HG03095 (cell line): ENCODE measurements at regions not wholly inside any gene's neighbourhood (a gene's known extent, or its start where the extent isn't known, plus 50 kb on each side); places are given as distances from the start of the nearest gene placed in this dataset.

ENCODE experiments used
- ATAC-seq: cut with Tn5 transposase; IDR thresholded peaks from one replicate; pipeline ENCODE4 v1.9.1; 2021; ENCODE audit warnings: moderate library complexity; ENCODE audit not compliant: unreplicated experiment

DNA sequence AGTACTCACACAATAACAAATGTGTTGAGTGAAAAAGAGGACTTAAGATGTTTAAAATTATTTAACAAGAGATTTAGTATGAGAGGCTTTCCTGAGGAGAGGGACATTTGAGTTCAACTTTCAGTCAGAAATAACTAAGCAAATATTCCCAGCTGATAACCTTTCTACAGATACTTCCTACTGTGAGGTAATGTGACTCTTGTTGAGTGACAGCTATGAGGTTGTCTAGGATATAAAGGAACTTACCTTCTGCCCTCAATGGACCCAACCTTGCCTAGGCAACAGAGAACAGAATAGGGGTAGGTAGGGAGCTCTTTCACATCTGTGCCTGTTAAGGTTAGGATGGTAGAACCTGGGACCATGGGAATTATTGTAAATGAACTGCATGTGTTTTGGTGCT, 54.7 kb downstream of the GLUD2 start:
- ATAC-seq = no peak

DNA sequence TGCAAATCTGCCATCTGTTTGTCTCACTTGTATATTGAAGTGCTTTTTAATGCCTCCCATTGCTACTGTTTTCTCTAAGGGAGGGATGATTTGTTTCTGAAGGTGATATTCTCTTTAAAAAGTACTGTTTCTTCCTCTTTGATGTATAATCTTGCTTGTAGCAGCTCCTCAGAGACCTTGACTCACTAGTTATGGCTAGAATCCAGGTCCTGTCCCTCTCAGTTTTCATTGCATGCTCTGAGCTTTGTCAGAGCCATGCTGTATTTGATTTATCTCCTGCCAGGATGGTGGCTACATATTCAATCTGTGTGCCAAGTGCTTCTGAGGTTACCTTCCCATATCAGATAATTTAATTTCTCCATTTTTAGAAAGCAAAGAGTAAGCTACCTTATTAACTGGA, 56.0 kb downstream of the GLUD2 start:
- no peak for ATAC-seq

DNA sequence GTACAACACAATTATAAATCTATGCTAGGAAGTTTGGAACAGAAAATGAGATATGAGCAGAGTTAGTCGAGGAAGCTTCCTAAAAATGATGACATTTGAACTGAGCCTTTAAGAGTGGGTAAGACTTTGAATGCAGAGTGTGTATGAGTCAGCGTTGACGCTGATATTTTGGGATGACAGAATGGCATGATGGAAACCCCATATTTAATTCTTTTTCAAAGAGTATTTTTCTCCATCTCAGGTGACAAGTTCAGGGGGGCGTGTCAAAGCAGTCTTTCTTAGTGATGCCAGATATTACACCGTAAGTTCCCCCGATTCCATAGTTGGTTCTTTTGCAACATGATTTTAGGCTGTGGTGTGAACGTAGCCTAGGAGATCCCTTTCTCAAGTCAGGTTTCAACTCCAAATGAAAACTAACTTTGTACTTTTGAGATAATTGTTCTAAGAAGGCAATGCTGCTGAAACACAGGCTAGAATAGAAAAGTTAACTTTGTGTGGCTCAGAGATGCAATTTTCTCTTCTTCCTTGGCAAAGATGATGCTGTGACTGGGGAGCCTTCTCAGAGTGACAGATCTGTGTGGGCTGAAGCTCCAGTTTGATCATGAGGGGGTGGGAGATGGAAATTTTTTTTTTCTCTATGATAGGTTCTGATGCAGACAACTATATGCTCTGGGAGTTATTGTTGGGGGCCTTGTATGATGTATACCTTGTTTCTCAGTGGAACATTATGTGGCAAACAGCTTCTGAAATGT, 59.2 kb downstream of the GLUD2 start:
- no peak for ATAC-seq

DNA sequence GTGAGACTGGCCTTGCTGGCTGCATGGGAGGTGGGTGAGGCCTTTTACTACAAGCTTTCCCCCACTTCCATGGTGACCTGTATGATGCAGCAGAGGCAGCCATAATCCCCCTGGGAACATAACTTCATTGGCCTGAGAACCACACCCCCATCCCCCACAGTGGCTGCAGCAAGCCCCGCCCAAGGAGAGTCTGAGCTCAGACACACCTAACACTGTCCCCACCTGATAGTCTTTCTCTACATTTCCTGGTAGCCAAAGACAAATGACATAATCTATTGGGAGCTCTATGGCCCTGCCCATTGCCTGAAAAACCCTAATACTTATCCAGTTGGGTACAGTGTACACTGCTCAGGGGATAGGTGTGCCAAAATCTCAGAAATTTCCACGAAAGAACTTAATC, 62.6 kb downstream of the GLUD2 start:
- no peak for ATAC-seq

DNA sequence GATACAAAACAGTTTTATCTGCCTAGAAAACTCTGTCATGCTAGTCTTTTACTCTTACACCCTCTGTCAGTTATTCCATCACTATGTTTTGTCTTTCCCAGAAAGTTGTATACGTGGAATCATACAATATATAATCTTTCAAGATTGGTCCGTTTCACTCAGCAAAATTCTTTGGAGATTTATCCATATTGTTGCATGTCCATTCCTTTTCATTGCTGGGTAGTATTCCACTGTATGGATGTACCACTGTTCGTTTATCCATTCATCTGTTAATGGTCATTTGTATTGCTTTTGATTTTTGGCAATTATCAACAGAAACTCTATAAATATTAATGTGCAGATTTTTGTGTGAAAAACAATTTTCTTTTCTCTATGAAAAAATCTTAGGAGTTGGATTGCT, 63.1 kb downstream of the GLUD2 start:
- no peak for ATAC-seq

DNA sequence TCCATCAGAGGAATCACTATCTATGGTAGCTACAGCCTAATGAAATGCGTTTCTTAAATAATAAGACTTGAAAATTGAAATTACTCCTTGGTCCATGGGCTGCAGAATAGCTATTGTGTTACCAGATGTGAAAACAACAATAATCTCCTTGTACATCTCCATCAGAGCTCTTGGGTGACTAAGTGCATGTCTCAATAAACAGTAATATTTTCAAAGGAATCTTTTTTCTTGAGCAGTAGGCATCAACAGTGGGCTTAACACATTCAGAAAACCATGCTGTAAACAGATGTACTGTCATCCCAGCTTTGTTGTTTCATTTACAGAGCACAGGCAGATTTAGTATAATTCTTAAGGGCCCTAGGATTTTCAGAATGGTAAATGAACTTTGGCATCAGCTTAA, 67.3 kb downstream of the GLUD2 start:
- ATAC-seq = no peak

DNA sequence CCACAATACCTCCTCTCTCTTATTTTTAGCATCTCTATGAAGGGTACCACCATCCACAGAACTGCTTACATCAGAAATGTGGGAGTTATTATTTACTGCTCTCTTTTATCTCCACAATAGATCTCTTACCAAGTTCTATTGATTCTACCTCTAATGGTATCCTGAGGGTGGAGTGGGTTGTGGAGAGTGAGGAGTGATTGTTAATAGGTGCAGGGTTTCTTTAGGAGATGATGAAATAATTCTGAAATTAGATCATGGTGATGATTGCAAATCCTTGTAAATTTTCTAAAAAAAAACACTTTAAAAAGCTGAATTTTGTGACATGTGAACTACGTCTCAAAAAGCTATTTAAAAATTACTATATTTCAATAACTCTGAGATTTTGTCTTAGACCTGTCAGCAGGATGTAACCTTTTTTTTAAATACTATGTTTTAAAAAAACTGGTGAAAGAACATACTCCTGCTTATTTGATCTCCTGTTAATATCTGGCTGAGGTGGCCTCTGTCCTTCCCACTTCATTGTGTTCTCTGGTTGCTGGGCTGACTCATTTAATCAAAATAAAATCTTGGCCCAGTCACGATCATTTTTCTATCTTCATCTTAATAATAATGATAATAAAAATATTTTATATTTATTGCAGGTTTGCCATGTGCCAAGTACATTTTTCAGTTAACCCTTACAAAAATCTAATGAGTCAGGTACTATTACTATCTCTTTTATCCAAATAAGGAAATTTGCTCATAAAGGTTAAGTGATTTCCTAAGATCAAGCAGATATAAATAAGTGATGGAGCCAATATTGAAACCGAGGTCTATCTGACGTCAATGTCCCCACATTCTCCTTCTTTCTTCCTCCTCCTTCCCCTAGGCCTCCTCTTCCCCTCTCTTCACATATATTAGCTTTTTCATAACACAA, 73.5 kb downstream of the GLUD2 start:
- no peak for ATAC-seq

DNA sequence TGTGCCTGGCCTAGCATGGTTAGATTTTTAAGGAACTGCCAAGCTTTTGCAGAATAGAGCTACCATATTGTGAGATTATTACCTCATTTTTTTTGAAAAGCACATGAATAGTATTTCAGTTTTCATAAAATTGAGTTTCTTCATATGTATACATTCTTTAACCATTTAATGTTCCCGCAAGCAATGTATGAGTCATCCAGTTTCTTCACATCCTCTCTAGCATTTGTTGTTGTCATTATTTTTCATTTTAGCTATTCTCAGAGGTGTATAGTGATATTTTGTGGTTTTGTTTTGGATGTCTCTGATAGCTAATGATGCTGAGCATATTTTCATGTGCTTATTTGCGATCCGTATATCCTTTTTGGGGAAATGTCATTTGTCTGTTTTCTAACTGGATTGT, 74.9 kb downstream of the GLUD2 start:
- no peak for ATAC-seq

DNA sequence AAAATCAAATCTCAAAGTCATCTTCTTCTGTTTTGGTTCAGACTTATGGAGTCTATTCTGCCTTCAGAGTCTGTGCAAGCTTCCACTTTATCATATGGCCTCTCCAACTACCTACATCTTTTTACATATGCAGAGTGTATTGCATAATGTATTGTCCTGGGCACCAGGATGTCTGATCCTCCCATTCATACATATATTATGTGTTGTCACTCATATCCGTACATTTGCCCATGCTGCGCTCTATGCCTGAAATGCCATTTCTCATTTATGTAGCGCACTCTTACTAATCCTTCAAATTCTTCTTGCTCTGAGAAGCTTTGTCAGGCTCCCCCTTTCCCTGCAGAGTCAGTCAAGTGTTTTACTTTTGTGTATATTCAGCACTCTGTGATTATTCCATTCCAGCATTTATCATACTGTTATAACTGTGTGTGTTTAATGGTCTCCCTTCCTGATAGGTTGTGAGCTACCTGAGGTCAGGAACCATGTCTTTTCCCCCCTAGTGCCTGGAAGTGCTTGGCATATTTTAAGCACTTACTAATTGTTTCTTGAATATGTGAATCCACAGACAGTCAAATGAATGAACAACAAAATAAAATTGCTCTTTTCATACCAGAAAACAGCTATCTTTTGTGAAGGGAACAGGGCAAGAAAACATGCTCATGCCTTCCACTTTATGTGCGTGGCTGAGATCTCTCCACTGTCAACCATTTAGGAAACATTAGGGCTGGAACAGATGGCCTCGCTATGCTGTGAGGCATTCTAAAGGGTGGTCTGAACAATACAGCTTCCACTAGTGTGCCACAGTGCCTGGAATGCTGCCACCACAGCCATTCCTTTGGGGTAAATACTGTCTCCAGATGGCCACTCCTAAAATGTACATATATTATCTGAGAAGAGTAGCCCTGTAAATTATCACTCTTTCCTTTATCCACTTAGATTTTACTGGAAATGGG, 81.8 kb downstream of the GLUD2 start:
- no peak for ATAC-seq

DNA sequence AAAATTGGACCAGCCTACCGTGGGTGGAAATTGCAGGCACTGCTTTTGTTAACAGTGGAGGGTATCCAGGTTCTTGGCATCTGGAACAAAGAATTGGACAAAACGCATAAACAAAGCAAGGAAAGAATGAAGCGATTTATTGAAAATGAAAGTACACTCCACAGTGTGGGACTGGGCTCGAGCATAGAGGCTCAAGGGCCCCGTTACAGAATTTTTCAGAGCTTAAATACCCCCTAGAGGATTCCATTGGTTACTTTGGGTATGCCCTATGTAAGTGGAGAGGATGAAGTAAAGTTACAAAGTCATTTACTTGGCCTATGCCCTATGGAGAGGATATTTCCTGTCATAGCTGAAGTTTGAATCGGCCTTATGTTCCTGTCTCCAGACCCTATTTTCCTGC, 85.3 kb downstream of the GLUD2 start:
- no peak for ATAC-seq

DNA sequence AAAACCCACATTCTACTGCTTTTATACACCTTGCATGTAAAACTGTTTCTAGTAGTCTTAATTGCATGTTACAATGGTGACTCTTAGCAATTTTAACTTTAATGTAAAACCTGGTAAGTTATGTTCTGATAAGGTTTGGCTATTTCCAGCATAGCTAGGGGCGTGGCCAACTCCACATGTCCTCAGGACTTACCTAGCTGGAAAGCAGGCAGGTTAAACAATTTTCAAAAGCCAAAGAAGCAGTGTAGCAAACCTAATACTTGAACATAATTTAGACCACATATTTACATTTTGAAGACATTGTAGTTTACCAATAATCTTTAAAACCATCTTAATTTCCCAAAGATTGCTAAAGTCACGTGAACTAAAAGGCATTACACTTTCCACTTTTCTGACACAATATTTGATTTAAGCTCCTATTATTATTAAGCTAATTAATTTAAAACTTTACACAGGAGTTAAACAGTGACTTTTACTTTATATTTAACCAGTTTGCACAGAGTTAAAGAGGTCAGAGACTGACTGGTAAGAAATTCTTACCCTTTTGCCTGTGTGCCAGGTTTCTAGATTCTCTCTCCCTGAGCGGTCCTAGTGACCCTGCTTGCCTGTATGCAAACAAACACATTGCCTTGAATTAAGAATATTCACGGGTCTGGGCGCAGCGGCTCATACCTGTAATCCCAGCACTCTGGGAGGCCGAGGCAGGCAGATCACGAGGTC, 88.2 kb downstream of the GLUD2 start:
- no peak for ATAC-seq

DNA sequence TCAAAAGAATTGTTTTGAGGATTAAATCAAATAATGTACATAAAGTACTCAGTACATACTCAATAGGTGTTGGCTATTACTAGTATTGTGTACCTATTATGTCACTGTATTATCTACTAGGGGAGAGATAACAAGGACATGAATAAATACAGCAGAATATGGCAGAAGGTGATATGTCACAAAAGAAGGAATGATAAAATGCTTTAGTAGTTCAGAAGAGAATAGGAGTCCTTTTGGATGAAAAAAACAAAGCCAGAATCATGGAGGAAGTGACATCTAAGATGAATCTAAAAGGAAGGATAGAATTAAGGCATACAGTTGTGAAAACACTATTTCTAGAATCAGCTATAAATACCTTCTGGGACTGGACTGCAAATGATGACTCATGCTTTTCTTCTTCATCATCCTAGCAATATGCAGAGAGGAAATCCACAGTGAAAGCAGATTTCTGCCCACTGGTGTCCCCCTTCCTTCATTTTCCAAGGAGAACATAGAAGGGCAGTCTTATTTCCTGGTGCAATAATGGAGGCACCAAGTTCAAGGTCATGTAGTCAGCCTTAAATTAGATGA, 98.7 kb downstream of the GLUD2 start:
- no peak for ATAC-seq

DNA sequence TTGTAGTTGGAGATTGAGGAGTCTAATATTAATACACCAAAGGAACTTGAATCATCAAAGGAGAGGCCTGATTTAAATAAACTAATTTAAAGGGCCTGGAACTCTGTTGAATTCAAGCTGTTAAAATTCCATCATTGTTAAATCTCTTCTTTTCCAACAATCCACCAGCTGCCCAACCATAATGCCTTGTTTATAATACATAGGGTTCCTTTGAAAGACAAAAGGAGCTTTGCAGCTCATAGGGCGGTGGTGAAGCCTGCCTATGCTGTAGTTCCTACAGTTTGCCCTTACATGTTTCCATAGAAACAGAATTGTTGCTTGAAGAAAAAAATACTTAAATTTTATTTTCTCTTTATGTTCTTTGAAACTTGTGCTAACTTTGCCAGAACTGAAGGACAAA, 102.8 kb downstream of the GLUD2 start:
- ATAC-seq = no peak

DNA sequence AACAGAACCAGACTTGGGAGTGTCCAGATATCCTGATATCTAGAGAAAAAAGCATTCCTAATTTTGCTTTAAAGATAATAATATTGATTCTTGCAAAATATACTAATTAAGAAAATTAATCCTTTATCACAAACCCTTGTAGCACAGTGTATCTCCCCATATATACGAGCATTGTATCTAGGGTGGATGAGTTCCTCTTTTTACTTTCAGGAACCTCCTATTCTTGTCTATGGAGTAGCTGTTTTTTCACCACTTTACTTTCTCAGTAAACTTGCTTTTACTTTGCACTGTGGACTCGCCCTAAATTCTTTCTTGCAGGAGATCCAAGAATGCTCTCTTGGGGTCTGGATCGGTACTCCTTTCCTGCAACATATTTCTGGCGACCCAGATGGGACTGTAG, 103.9 kb downstream of the GLUD2 start:
- peak; percentile 67 for ATAC-seq

DNA sequence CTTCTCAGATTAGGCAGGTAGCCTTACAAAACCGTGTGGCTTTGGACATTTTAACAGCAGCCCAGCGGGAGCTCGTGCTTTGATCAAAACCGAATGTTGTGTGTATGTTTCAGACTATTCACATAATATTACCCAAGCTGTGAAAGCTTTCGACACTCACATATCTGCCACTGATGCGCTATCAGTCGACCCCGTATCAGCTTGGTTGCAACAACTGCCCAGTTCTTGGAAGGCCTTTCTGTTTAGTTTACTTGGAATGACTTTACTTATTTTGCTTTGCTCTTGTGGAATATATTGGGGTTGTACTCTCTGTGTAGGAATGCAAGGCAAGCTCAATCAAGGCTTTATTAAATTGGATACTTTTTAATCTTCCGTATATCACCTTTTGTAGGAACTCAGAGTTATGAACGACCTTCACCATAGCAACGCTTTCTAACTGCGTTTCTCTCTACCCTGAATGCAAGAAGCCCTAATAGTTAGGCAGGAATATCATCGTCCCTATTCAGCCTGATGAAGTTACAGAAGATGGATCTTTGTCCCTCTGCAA, 107.5 kb downstream of the GLUD2 start:
- no peak for ATAC-seq

DNA sequence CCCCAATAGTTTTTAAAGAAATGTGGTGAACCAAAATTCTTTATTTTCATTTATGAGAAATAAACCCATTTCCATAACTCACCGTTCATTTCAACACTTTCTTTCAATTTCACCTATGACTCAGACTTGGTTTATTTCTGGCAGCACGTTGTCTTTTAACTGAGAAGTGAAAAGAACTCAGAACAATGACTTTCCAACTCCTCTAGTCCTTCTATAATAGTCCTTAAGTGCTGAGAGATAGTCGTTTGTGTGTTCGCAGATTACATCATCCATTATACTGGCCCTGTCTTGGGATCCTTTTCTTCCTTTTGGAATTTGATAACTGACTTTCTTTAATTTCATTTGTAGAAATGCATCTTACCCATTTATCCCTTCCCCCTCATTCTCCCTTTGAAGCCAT, 113.6 kb downstream of the GLUD2 start:
- ATAC-seq = peak; percentile 89

DNA sequence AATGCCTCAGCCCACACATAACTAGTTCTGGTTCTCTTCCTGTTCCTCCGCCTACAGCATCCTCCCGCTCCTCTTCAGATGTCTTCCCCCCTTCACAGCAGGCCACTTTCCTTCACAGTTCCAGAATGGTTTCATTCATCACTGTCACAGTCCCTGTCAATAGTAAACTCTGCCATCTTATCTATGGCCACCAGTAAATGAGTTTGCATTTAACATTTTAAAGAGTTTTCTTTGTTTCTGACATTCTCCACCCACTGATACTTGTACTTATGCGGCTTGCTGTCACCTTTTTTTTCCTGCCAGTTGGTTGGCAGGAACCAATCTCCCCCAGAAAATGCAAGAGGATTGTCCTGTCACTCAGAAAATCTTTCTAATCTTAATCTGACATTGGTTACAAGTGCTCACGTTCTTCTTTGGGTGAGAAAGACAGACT, 114.1 kb downstream of the GLUD2 start:
- ATAC-seq = peak; percentile 47

DNA sequence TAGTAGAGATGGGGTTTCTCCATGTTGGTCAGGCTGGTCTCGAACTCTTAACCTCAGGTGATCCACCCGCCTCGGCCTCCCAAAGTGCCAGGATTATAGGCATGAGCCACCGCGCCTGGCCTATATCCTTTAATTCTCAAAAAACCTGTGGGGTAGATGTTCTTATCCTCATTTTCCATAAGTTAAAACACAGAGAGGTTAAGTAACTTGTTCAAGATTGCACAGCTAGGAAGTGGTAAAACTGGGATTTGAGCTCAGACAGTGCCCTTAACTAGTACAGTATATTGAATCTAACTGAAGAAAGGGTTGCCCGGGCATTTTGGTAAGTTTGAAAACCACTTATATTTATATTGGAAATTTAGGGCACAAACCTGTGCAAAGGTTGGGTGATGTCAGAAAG, 116.0 kb downstream of the GLUD2 start:
- ATAC-seq = no peak

DNA sequence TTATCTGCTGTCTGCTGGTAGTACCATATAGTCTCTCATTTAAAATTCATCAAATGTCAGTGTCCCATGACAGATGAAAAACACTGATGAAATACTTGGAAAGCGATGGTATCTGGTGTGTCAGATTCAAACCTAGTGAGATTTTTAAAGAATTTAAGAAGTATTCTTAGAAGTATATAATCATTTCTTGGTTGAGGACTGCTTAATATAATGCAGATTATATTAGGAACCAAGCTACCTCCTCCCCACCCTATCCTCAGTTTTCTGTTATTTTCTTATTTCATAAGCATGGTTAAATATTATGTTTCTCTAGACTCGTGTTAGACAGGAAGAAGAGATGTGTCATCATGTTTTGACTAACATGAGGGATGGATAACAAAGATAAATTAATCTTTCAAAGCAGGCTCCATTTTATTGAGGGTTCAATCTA, 118.5 kb downstream of the GLUD2 start:
- no peak for ATAC-seq
